Thoracic aorta (tissue), 2 donors: ENCODE measurements at regions not wholly inside any gene's neighbourhood (a gene's known extent, or its start where the extent isn't known, plus 50 kb on each side); places are given as distances from the start of the nearest gene placed in this dataset.

Experiments used
- ATAC-seq: fragments of 150-250 bp; one replicate; pipeline ENCODE4 v1.8.0; 2017; ENCODE audit warnings: low read depth; ENCODE audit not compliant: insufficient number of reproducible peaks, low FRiP score
- DNase-seq: peaks from one replicate; pipeline ENCODE4 v3.0.0-alpha.2; 2020; ENCODE audit warnings: low spot score
- H3K27ac ChIP-seq, 2 donors: fragments of 200-600 bp; sonication (generic); 1 replicate in 1 of 2; 2 replicates in 1 of 2; pipeline ENCODE4 v1.5.1; 2016; ENCODE audit warnings: mild to moderate bottlenecking in 2 of 2, moderate library complexity in 2 of 2
- H3K27me3 ChIP-seq: fragments of 200-600 bp; sonication (generic); replicated peaks from 2 replicates; pipeline ENCODE4 v1.6.0; 2016; ENCODE audit warnings: mild to moderate bottlenecking; ENCODE audit not compliant: insufficient read depth
- H3K36me3 ChIP-seq: fragments of 200-600 bp; sonication (generic); one replicate; pipeline ENCODE4 v1.5.1; 2016
- H3K4me1 ChIP-seq, 2 donors: fragments of 200-600 bp; sonication (generic); 1 replicate in 1 of 2; 2 replicates in 1 of 2; pipeline versions ENCODE4 v1.5.1 to v1.6.0; 2016; ENCODE audit warnings: low read depth in 2 of 2, mild to moderate bottlenecking in 1 of 2; ENCODE audit not compliant: control insufficient read depth in 1 of 2
- H3K4me3 ChIP-seq: fragments of 200-600 bp; sonication (generic); 2 replicates; pipeline ENCODE4 v1.5.1; 2016; ENCODE audit warnings: mild to moderate bottlenecking
- H3K9me3 ChIP-seq: fragments of 200-600 bp; sonication (generic); 2 replicates; pipeline ENCODE4 v1.5.1; 2016
- TF ChIP-seq, protein P1 (sequence below): fragments of 200-600 bp; sonication (generic); IDR thresholded peaks from one replicate; pipeline ENCODE4 v1.5.1; 2019; ENCODE audit warnings: antibody characterized with exemption

DNA sequence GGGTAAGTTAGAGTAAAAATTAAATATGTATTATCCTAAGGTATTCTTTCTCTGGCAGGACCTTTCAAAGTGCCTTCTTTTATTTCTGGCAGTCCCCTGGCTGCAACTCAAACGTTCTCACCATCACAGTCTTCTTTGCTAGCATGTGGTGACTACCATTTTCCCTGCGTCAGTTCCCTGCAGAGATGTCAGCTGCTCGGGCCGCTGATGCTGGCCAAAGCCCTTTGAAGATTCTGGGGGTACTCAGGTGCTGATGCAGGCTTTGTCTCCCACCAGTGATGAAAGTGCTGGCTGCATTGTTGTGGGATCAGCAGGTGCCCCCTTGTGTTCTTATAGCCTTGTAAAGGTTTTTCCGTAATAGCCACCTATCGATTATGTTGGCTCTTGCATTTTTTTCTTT, 140.1 kb downstream of the BTBD3 start:
- no peak overlapping the region for H3K27ac ChIP-seq
- H3K4me1 ChIP-seq = no peaks in the 10 kb centered on the region
- no peaks in the 10 kb centered on the region for H3K36me3 ChIP-seq
- H3K9me3 ChIP-seq = no peaks in the 10 kb centered on the region
- TF ChIP-seq, protein P1, sequence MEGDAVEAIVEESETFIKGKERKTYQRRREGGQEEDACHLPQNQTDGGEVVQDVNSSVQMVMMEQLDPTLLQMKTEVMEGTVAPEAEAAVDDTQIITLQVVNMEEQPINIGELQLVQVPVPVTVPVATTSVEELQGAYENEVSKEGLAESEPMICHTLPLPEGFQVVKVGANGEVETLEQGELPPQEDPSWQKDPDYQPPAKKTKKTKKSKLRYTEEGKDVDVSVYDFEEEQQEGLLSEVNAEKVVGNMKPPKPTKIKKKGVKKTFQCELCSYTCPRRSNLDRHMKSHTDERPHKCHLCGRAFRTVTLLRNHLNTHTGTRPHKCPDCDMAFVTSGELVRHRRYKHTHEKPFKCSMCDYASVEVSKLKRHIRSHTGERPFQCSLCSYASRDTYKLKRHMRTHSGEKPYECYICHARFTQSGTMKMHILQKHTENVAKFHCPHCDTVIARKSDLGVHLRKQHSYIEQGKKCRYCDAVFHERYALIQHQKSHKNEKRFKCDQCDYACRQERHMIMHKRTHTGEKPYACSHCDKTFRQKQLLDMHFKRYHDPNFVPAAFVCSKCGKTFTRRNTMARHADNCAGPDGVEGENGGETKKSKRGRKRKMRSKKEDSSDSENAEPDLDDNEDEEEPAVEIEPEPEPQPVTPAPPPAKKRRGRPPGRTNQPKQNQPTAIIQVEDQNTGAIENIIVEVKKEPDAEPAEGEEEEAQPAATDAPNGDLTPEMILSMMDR = no peak
- H3K27me3 ChIP-seq = no peaks in the 10 kb centered on the region
- no peak for DNase-seq
- ATAC-seq = no peak
- no peak overlapping the region for H3K4me3 ChIP-seq

- Histone ChIP-seq H3K9me3 (no peaks in the 10 kb centered on the region), H3K27me3 (no peaks in the 10 kb centered on the region), H3K4me1 (no peaks in the 10 kb centered on the region), H3K36me3 (no peaks in the 10 kb centered on the region), H3K27ac (no peak overlapping the region), H3K4me3 (no peak overlapping the region)
- DNase-seq (no peak), ATAC-seq (no peak)
- TF ChIP-seq, protein P1 = no peak
Measured at GRCh38 chr20:12058216-12058615, 140.5 kb downstream of the BTBD3 start.

DNA sequence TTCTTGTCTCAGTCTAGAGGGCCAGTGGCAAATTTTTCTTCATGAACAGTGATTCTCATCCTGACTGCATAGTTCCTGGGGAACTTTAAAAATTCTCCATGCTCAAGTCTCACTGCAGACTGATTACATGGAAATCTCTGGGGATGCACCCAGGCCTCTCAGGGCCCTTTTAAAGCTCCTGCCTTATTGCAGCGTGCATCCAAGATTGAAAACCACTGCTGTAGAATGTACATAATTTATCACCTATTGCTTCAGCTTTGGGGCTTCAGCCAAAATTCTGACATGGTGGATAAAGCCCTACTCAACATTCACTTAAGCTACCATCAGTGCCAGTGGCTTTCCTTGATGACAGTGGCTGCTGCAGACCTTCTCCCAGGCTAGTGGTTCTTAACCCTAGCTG, 143.8 kb downstream of the BTBD3 start:
- H3K27me3 ChIP-seq = no peaks in the 10 kb centered on the region
- ATAC-seq (no peak), DNase-seq (no peak)
- H3K36me3 ChIP-seq = no peaks in the 10 kb centered on the region
- H3K4me1 ChIP-seq = no peaks in the 10 kb centered on the region
- no peak overlapping the region for H3K4me3 ChIP-seq
- TF ChIP-seq, protein P1 = no peak
- H3K27ac ChIP-seq = no peak overlapping the region
- no peaks in the 10 kb centered on the region for H3K9me3 ChIP-seq

DNA sequence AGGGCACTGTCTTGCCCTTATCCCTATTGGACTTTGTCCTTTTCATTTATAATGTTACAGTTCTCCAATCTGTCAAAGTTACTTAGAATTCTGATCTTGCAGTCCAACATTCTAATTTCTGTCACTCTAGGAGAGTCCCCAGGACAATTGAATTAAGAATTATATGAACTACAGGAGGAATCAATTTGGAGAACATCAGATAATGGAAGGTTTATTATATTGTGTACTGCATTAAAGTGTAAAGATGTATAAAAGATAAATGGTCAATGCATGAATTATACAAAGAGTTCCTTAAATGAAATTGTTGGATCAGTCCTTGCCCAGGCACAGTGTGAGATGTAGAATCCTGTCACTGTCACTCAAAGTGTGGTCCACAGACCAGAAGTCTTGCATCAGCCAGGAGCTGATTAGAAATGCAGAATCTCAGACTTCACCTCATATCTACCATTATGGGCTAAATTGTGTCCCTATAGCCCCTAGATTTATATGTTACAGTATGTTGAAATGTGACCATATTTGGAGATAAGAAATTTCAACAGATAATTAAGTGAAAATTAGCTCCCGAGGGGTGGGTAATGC, 145.5 kb downstream of the BTBD3 start:
- no peak overlapping the region for H3K27ac ChIP-seq
- no peak overlapping the region for H3K4me3 ChIP-seq
- no peaks in the 10 kb centered on the region for H3K9me3 ChIP-seq
- DNase-seq (no peak), ATAC-seq (no peak)
- TF ChIP-seq, protein P1 = no peak
- H3K4me1 ChIP-seq = no peaks in the 10 kb centered on the region
- H3K36me3 ChIP-seq = no peaks in the 10 kb centered on the region
- H3K27me3 ChIP-seq = no peaks in the 10 kb centered on the region

GRCh38 chr20:12064540-12064939, 146.8 kb downstream of the BTBD3 start:
- no peak overlapping the region for H3K4me3 ChIP-seq

More at GRCh38 chr20:12064540-12064939, 146.8 kb downstream of the BTBD3 start:
- TF ChIP-seq, protein P1 = no peak
- Histone ChIP-seq H3K9me3 (no peaks in the 10 kb centered on the region), H3K36me3 (no peaks in the 10 kb centered on the region), H3K27me3 (no peaks in the 10 kb centered on the region), H3K4me1 (no peaks in the 10 kb centered on the region), H3K27ac (no peak overlapping the region)
- DNase-seq = no peak
- no peak for ATAC-seq
